Activated T-helper 1 cell treated with anti-CD3 and anti-CD28 coated beads, Interleukin-2, amount 50 U/mL, for 16 hours (primary cell): ENCODE measurements at regions not wholly inside any gene's neighbourhood (a gene's known extent, or its start where the extent isn't known, plus 50 kb on each side); places are given as distances from the start of the nearest gene placed in this dataset.

Experiments used
- DNase-seq, 2 donors: peaks; one replicate each; pipeline ENCODE4 v3.0.0-alpha.2; 2020; ENCODE audit warnings: low read depth in 1 of 2, low spot score in 1 of 2

DNA sequence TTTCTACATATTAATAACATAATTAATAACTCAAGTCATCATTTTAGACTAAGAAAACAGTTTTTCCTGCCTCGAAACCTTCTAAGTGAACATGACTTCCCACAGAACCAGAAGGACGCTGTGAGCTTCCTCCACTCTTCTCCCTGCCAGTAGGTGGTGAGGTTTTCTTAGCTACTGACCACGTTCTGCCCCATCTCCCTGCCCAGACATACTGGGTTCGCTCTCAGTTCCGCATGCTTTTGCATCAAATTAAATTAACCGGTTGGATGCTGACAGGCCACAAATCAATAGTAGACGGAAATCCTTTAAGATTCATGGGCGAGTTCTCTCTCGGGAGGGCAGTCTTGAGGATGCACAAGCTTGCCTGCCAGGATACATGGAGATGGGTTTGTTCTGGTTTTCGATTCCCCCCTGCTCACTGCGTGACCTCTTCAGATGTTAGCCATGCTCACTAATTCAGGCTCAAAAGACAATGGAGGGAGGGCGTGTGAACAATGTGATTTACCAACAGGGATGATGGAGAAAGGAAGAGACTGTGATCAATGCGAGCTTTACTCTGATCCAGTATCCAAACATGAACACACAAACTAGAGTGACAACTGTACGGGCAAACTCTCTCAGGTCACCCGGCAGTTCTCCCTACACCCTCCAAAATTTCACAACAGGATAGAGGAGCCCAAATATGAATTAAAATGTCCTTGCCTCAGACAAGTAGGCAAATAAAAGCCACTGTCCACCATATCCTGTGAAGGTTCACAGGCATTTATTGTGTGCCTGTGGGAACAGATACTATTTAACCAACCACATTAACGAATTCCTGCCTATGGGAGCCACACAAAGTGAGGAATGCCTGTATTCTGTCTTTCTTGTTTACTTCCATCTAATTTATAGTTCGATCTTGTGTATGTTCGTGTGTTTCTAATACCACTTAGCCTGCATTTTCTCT is 375.7 kb downstream of the EIPR1 start:
- DNase-seq, result no peak

DNA sequence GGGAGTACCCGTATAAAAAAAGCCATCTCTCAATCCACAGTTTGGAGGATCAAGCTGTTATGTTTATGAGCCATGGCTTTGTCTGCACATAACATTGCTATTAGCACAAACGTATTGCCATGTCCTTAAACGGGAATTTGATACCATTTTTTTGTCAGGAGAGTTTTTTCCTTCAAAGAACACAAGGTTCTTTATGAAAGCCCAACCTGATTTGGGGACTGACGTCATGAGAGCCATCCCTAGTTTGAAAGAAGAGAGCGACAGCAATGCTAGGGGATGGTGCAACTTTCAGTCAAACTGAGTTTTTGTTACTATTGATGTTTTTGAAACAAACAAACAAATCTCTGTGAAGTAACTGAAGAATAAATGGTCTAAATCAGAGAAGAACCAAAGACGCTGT is 376.6 kb downstream of the EIPR1 start:
- no peak for DNase-seq

- DNase-seq, result no peak
Measured at GRCh38 chr2:3000125-3000524, 377.5 kb downstream of the EIPR1 start.

DNA sequence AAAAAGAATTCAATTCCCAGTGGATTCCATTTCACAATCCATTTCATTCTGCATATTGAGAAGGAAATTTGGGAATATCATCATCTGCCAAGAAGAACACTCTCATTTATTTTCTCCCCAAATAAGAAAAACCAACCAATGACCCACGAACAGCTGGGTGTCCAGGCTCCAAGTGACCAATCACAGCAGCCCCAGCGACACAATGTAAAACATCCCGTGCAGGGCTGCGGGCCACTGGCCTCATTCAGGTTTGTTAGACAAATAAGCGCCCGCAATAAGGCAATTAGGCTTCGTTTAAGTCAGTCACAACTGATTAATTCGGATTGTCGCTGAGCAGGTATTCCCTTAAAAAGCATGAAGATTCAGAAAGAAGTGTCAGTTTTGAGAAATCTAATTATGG is 378.6 kb downstream of the EIPR1 start:
- DNase-seq, result no peak

GRCh38 chr2:2993172-2993692 is 384.4 kb downstream of the EIPR1 start:
- DNase-seq, result no peak

- no peak for DNase-seq
Measured at GRCh38 chr2:2992634-2993033, 385.0 kb downstream of the EIPR1 start.

DNA sequence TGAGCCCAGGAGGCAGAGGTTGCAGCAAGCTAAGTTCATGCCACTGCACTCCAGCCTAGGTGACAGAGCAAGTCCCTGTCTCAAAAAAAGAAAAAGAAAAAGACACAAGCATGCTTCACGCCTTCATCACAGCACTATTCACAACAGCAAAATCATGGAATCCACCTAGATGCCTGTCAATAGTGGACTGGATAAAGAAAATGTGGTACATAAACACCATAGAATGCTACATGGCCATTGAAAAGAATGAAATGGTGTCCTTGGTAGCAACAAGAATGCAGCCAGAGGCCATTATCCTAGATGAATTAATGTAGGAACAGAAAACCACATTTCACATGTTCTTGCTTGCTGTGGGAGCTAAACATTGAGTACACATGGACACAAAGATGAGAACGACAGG is 392.6 kb downstream of the EIPR1 start:
- no peak for DNase-seq

- no peak for DNase-seq
Measured at GRCh38 chr2:2981000-2981399, 396.6 kb downstream of the EIPR1 start.

DNA sequence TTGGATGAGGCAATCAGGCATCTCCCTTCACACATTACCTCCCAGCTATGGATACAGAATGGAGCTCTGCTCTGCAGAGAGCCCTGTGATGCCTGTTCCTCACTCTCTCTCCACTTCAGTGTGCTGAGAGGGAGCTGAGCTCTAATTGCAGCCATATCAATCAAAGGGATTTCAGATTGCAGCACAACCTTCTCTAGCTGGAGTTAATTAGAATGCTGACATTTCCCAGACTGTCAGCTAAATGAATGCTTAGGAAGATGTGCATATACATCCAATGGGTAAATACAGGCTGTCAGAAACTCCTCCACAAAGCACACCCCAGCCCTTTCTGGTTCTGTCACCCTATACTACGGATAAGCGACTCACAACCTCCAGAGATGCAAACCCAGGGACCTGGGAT is 402.6 kb downstream of the EIPR1 start:
- no peak for DNase-seq

- no peak for DNase-seq
Measured at GRCh38 chr2:2960441-2961133, 417.0 kb downstream of the EIPR1 start.

DNA sequence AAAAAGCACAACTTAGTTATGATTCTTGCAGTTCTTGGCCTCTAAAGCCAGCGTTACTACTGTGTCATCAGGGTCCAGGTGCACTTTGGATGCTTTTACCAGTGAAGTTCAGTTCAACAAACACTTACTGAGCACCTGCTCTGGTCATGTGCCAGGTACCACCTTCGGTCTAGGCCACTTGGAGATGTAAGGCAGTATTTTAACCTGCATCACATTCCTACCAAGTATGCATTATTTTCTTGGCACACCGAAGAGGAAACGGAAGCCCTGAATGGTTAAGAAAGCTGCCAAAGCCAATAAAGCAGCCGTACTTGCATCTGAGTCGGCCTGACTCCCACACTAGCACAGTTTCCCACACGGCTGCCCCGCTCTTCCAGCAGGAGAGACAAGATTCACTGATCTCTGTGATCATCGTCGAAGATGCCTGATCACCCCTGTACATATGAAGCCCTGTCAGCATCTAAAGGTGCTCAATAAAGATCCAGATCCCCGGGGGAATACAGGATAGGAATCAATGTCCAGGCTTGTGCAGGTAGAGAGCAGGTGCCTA is 427.1 kb downstream of the EIPR1 start:
- DNase-seq, result no peak

- DNase-seq, result no peak
Measured at GRCh38 chr2:2947406-2947805, 430.2 kb downstream of the EIPR1 start.

- no peak for DNase-seq
Measured at GRCh38 chr2:2942906-2943305, 434.7 kb downstream of the EIPR1 start.

GRCh38 chr2:2942225-2942624 is 435.4 kb downstream of the EIPR1 start:
- no peak for DNase-seq

DNA sequence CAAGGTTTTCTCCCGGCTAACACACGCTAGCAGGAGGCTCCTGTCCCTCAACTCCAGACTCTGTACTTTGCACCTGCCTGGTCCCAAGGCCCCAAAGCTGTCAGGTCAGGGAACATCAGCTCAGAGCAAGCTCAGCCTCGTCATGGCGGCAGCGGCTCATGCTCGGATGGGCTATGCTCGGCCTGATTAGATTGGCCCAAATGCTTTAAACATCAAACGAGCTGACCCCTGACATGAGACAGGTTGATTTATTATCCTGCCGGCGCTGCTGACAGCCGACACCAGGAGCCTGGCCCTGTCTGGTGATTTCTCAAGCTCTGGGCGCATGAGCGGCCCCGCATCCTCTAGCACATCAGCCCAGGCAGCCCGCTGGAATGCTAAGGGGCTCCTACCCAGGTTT is 436.4 kb downstream of the EIPR1 start:
- DNase-seq, result no peak

DNA sequence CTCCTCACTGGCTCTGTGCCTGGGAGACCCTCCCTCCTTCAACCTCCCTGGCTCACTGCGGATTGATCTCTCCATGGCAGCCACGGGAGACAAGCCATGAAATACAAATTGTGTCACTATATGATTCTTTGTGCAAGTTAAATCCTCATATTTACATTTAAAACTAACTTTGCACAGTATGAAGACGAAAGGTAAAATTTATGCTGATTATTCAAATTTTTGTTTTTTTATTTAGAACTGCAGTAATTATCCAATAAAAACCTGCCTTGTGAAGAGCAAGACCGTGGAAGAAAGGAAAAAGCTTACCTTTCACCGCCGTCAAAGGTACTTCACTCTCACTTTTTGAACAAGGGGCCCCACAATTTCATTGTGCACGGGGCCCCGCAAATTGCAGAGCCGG is 436.9 kb downstream of the EIPR1 start:
- DNase-seq, result no peak

DNA sequence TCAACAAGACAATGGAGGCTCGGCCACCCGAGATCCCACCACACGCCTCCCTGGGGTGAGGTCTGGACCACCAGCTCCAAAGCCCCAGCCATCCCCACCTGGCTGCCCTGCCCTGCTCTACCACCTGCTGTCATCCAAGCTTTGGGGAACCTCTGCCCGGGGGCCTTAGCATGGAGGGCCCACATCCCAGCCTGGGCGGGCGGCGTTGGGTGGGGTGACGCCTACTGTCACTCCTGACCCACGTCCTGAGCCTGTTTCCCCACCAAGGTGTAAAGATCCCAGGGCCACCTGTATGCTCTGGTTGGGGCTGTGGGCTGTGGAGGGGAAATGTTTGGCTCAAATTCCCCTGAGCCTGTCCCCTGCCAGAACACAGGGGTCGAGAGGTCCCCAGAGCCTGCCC is 437.6 kb downstream of the EIPR1 start:
- DNase-seq, result no peak

DNA sequence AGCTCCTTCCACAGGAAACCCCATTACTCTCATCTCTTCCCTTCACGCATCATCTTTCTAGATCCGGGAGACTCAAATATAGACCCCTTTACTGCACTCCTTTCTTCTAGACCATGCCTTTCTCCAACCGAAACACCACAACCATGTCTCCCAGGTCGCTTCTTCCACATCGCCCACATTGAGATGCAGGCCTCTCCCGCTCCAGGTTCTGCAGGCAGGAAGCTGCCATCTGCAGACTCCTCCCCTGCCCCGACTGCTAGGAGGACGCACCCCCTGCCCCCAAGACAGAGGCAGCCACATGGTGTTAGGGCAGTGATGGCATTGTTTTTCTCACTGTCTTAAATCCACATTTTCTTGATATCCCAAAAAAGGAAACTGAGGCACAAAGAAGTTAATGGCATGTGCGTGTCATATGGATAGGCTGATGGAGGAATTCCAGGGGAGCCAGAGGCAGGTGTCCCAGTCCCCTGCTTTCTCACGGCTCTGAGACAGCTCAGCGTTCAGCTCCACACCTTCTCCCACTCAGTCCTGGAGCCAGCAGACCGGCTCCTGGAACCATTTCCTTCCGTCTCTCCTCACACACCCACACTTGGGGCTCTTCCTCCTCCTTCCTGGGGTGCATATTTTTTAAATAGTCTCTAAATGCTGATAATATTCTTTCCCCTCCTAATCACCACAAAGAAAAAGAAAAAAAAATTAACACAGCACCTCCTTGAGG is 438.4 kb downstream of the EIPR1 start:
- no peak for DNase-seq

- no peak for DNase-seq
Measured at GRCh38 chr2:2938481-2938880, 439.1 kb downstream of the EIPR1 start.

- DNase-seq, result no peak
Measured at GRCh38 chr2:2935445-2936149, 442.0 kb downstream of the EIPR1 start.

DNA sequence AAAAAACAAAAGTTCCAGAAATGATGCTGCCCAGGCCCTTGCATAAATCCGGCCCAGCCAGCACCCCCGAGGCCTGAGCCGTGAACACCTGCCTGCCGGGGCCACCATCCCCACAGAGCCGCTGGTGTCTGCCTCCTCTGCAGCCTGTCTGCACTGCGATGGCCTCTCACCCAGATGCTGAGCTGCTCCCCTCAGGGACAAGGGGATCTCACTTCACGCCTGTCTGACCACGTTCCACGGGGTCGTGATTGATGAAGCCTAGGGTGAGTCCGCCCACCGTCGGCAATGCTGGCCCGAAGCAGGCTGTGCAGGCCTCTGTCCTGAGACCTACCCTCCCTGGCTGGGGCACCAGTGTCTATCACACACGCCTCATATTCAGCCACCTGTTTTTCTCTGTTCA is 444.2 kb downstream of the EIPR1 start:
- DNase-seq, result no peak
